ENCODE measurements at regions not wholly inside any gene's neighbourhood (a gene's known extent, or its start where the extent isn't known, plus 50 kb on each side); places are given as distances from the start of the nearest gene placed in this dataset.

GRCh38 chr16:6822041-6822440 is 510.6 kb upstream of the RBFOX1 start:
- TF ChIP-seq POLR2A (IDR thresholded peaks at IDR 0.05) (no peak), POLR2AphosphoS5 (IDR thresholded peaks at IDR 0.05) (no peak)

All from transverse colon (tissue), 3 donors.